Hematopoietic multipotent progenitor cell treated with erythropoietin and hydrocortisone succinate and interleukin-3 and kit ligand, for 8 days (in vitro differentiated cells): ENCODE measurements at regions not wholly inside any gene's neighbourhood (a gene's known extent, or its start where the extent isn't known, plus 50 kb on each side); places are given as distances from the start of the nearest gene placed in this dataset.
"Not testable (repeated sequence)": the region's sequence is repeated elsewhere in the genome, so short reads cannot be mapped to it uniquely, and the experiment has no call there.

ENCODE experiments used
- DNase-seq: peaks from one replicate; pipeline ENCODE4 v3.0.0-alpha.2; 2015

- peak; percentile 12 for DNase-seq
These were observed 144.3 kb downstream of the FCRL5 start for GRCh38 chr1:157407917-157408525.

- no peak for DNase-seq
These were observed 144.9 kb downstream of the FCRL5 start for GRCh38 chr1:157407367-157407766.

GRCh38 chr1:157405662-157406061 is 146.7 kb downstream of the FCRL5 start:
- DNase-seq: no peak

GRCh38 chr1:157404614-157405013 is 147.7 kb downstream of the FCRL5 start:
- no peak for DNase-seq

GRCh38 chr1:157404063-157404501 is 148.2 kb downstream of the FCRL5 start:
- peak; percentile 67 for DNase-seq

- peak; percentile 9 for DNase-seq
These were observed 148.7 kb downstream of the FCRL5 start for GRCh38 chr1:157403608-157404007.

GRCh38 chr1:157403203-157403602 is 149.1 kb downstream of the FCRL5 start:
- DNase-seq: peak; percentile 44

- no peak for DNase-seq
These were observed 151.5 kb downstream of the FCRL5 start for GRCh38 chr1:157400766-157401165.

- DNase-seq: peak; percentile 62
These were observed 152.3 kb downstream of the FCRL5 start for GRCh38 chr1:157399984-157400382.

- no peak for DNase-seq
These were observed 152.9 kb downstream of the FCRL5 start for GRCh38 chr1:157399343-157399983.

GRCh38 chr1:157390651-157391050 is 161.7 kb downstream of the FCRL5 start:
- DNase-seq: no peak

- no peak for DNase-seq
These were observed 164.3 kb downstream of the FCRL5 start for GRCh38 chr1:157388057-157388456.

GRCh38 chr1:157384258-157384657 is 168.1 kb downstream of the FCRL5 start:
- no peak for DNase-seq

GRCh38 chr1:157382351-157382750 is 170.0 kb downstream of the FCRL5 start:
- DNase-seq: no peak

GRCh38 chr1:157380523-157380922 is 171.8 kb downstream of the FCRL5 start:
- DNase-seq: no peak

GRCh38 chr1:157377280-157377713 is 175.0 kb downstream of the FCRL5 start:
- DNase-seq: peak; percentile 69

- DNase-seq: no peak
These were observed 175.6 kb downstream of the FCRL5 start for GRCh38 chr1:157376681-157377080.

GRCh38 chr1:157372311-157372710 is 180.0 kb downstream of the FCRL5 start:
- DNase-seq: not testable (repeated sequence)

- peak; percentile 65 for DNase-seq
These were observed 180.5 kb downstream of the FCRL5 start for GRCh38 chr1:157371826-157372225.

- DNase-seq: no peak
These were observed 181.1 kb downstream of the FCRL5 start for GRCh38 chr1:157371221-157371620.

GRCh38 chr1:157370698-157371097 is 181.6 kb downstream of the FCRL5 start:
- no peak for DNase-seq

GRCh38 chr1:157369808-157370521 is 182.3 kb downstream of the FCRL5 start:
- DNase-seq: peak; percentile 92

- not testable (repeated sequence) for DNase-seq
These were observed 183.4 kb downstream of the FCRL5 start for GRCh38 chr1:157368941-157369340.

- DNase-seq: no peak
These were observed 184.0 kb downstream of the FCRL5 start for GRCh38 chr1:157368363-157368762.
